B cell (primary cell): ENCODE measurements at regions not wholly inside any gene's neighbourhood (a gene's known extent, or its start where the extent isn't known, plus 50 kb on each side); places are given as distances from the start of the nearest gene placed in this dataset.

Experiments
- CTCF ChIP-seq: fragments of 200-600 bp; IDR thresholded peaks from one replicate; pipeline ENCODE4 v1.8.0; 2022; ENCODE audit warnings: antibody characterized with exemption, mild to moderate bottlenecking
- EZH2 ChIP-seq: IDR thresholded peaks from 2 replicates; pipeline ENCODE4 v1.6.1; 2012; ENCODE audit warnings: borderline replicate concordance, low read depth, mild to moderate bottlenecking, moderate library complexity, low read length; ENCODE audit not compliant: insufficient read depth, poor library complexity, severe bottlenecking

GRCh38 chr3:72297481-72297880 is 512.5 kb upstream of the PROK2 start:
- TF ChIP-seq CTCF = no peak
- no peak for TF ChIP-seq EZH2
